H1 (cell line): ENCODE measurements at regions not wholly inside any gene's neighbourhood (a gene's known extent, or its start where the extent isn't known, plus 50 kb on each side); places are given as distances from the start of the nearest gene placed in this dataset.

Experiments
- CTCF ChIA-PET: fragments of 300-600 bp; sonication (Branson Sonifier 250); formaldehyde crosslinking; loops from one replicate; lab custom pipeline; 2021; ENCODE audit not compliant: partially characterized antibody; lab: Charles Lee
- POLR2A ChIA-PET: fragments of 300-600 bp; sonication (Branson Sonifier 250); formaldehyde crosslinking; loops from one replicate; lab custom pipeline; 2021; ENCODE audit warnings: inconsistent platforms; ENCODE audit not compliant: partially characterized antibody; lab: Charles Lee
- DNase-seq, 2 experiments: peaks; one replicate each; pipeline versions ENCODE4 v3.0.0 to v3.0.0-alpha.2; 2010 to 2022; ENCODE audit warnings: low spot score in 2 of 2, low read depth in 1 of 2, mixed read lengths in 1 of 2
- FAIRE-seq: peaks from 2 replicates; lab custom pipeline; 2011; peaks lifted over from hg19 to GRCh38; lab: Jason Lieb, UNC
- H2AFZ ChIP-seq: 2 replicates; pipeline ENCODE4 v1.8.1; 2012; ENCODE audit warnings: low read length, inconsistent platforms
- H2AK5ac ChIP-seq: 2 replicates; pipeline ENCODE4 v1.6.1; 2013; ENCODE audit warnings: low read depth, low read length
- H2BK120ac ChIP-seq: replicated peaks from 2 replicates; pipeline ENCODE3; 2013; ENCODE audit warnings: low read depth, low read length, inconsistent platforms
- H2BK12ac ChIP-seq: 2 replicates; pipeline ENCODE4 v1.6.1; 2013; ENCODE audit warnings: low read depth, low read length
- H2BK15ac ChIP-seq: 2 replicates; pipeline ENCODE4 v1.6.1; 2013; ENCODE audit warnings: low read length
- H2BK20ac ChIP-seq: 2 replicates; pipeline ENCODE4 v1.6.1; 2013; ENCODE audit warnings: low read length
- H2BK5ac ChIP-seq: 2 replicates; pipeline ENCODE4 v1.6.1; 2013; ENCODE audit warnings: low read depth, low read length
- H3K14ac ChIP-seq: 2 replicates; pipeline ENCODE4 v1.6.1; 2013; ENCODE audit warnings: inconsistent platforms; ENCODE audit not compliant: insufficient read length
- H3K18ac ChIP-seq: 2 replicates; pipeline ENCODE4 v1.6.1; 2013; ENCODE audit warnings: low read length; ENCODE audit errors: extremely low read depth
- H3K23ac ChIP-seq: 2 replicates; pipeline ENCODE4 v1.6.1; 2013; ENCODE audit warnings: inconsistent platforms; ENCODE audit not compliant: insufficient read length
- H3K23me2 ChIP-seq: 2 replicates; pipeline ENCODE4 v1.6.1; 2013; ENCODE audit warnings: low read depth, low read length
- H3K27ac ChIP-seq: 2 replicates; pipeline ENCODE4 v1.6.1; 2011; ENCODE audit warnings: low read depth, low read length, inconsistent platforms
- H3K27me3 ChIP-seq, 4 experiments: replicated peaks in 1 of 4; 1 replicate in 1 of 4; 2 replicates in 3 of 4; pipeline versions ENCODE4 v1.6.1 to v1.8.1; 2011 to 2013; ENCODE audit warnings: low read length in 3 of 4, mild to moderate bottlenecking in 3 of 4, inconsistent platforms in 2 of 4, mixed read lengths in 2 of 4, moderate library complexity in 1 of 4; ENCODE audit not compliant: control insufficient read depth in 3 of 4, insufficient read depth in 3 of 4; ENCODE audit errors: extremely low read depth in 1 of 4
- H3K36me3 ChIP-seq, 4 experiments: 2 replicates each; pipeline versions ENCODE4 v1.6.1 to v1.8.1; 2011 to 2013; ENCODE audit warnings: mild to moderate bottlenecking in 4 of 4, low read length in 3 of 4, moderate library complexity in 2 of 4, control low read depth in 1 of 4, inconsistent platforms in 1 of 4; ENCODE audit not compliant: insufficient read depth in 4 of 4, control insufficient read depth in 2 of 4
- H3K4ac ChIP-seq: replicated peaks from 2 replicates; pipeline ENCODE3; 2013; ENCODE audit warnings: low read length, low read depth, mixed read lengths, inconsistent platforms; ENCODE audit not compliant: insufficient read length
- H3K4me1 ChIP-seq, 4 experiments: replicated peaks in 1 of 4; 1 replicate in 1 of 4; 2 replicates in 3 of 4; pipeline versions ENCODE4 v1.6.1 to v1.8.1; 2011 to 2013; ENCODE audit warnings: low read length in 3 of 4, inconsistent platforms in 2 of 4, mixed read lengths in 1 of 4; ENCODE audit not compliant: insufficient read depth in 4 of 4, control insufficient read depth in 3 of 4
- H3K4me2 ChIP-seq, 2 experiments: 2 replicates each; pipeline versions ENCODE4 v1.6.1 to v1.8.1; 2011 to 2013; ENCODE audit warnings: low read depth in 2 of 2, low read length in 2 of 2, control low read depth in 1 of 2, inconsistent platforms in 1 of 2, mild to moderate bottlenecking in 1 of 2; ENCODE audit not compliant: insufficient read depth in 1 of 2
- H3K4me3 ChIP-seq, 4 experiments: fragments of 200-600, 300-600 bp in 1 of 4; sonication (generic), shearing (Covaris generic), sonication (Bioruptor Twin) in 1 of 4; 2 replicates each; pipeline versions ENCODE4 v1.5.1 to v1.8.1; 2011 to 2016; ENCODE audit warnings: low read length in 4 of 4, low read depth in 3 of 4, control low read depth in 2 of 4, inconsistent platforms in 2 of 4, mild to moderate bottlenecking in 2 of 4, mixed read lengths in 1 of 4, moderate library complexity in 1 of 4; ENCODE audit not compliant: insufficient read depth in 2 of 4; ENCODE audit errors: extremely low read depth in 1 of 4
- H3K56ac ChIP-seq: replicated peaks from 2 replicates; pipeline ENCODE3; 2013; ENCODE audit warnings: low read depth, mild to moderate bottlenecking, mixed read lengths, low read length, inconsistent platforms; ENCODE audit not compliant: insufficient read length
- H3K79me1 ChIP-seq: 2 replicates; pipeline ENCODE4 v1.6.1; 2013; ENCODE audit warnings: low read depth, low read length, control low read depth
- H3K79me2 ChIP-seq, 2 experiments: 2 replicates each; pipeline versions ENCODE4 v1.6.1 to v1.8.1; 2012 to 2013; ENCODE audit warnings: low read length in 2 of 2, mild to moderate bottlenecking in 2 of 2, inconsistent platforms in 1 of 2; ENCODE audit not compliant: insufficient read depth in 2 of 2, control insufficient read depth in 1 of 2
- H3K9ac ChIP-seq, 4 experiments: replicated peaks in 1 of 4; 1 replicate in 1 of 4; 2 replicates in 3 of 4; pipeline versions ENCODE4 v1.6.1 to v1.8.1; 2011 to 2013; ENCODE audit warnings: low read depth in 3 of 4, low read length in 3 of 4, control low read depth in 2 of 4, mild to moderate bottlenecking in 2 of 4, moderate library complexity in 2 of 4, inconsistent platforms in 1 of 4; ENCODE audit errors: extremely low read depth in 1 of 4
- H3K9me3 ChIP-seq, 2 experiments: 2 replicates each; pipeline versions ENCODE4 v1.6.1 to v1.8.1; 2012 to 2013; ENCODE audit warnings: mild to moderate bottlenecking in 2 of 2, moderate library complexity in 2 of 2, control low read depth in 1 of 2, inconsistent platforms in 1 of 2, low read depth in 1 of 2, low read length in 1 of 2, mixed read lengths in 1 of 2; ENCODE audit not compliant: insufficient read depth in 2 of 2
- H4K20me1 ChIP-seq, 2 experiments: replicated peaks in 1 of 2; 2 replicates each; pipeline versions ENCODE3 to v1.8.1; 2011 to 2013; ENCODE audit warnings: inconsistent platforms in 2 of 2, low read length in 2 of 2, mild to moderate bottlenecking in 1 of 2; ENCODE audit not compliant: insufficient read depth in 2 of 2, control insufficient read depth in 1 of 2
- H4K5ac ChIP-seq: 2 replicates; pipeline ENCODE4 v1.6.1; 2013; ENCODE audit warnings: low read length, low read depth, mixed read lengths, inconsistent platforms; ENCODE audit not compliant: insufficient read length
- H4K8ac ChIP-seq: 2 replicates; pipeline ENCODE4 v1.8.0; 2013; ENCODE audit warnings: mild to moderate bottlenecking, moderate library complexity, low read length, inconsistent platforms; ENCODE audit not compliant: insufficient read depth; ENCODE audit errors: extremely low read depth
- H4K91ac ChIP-seq: replicated peaks from 2 replicates; pipeline ENCODE3; 2013; ENCODE audit warnings: low read length, mixed read lengths, inconsistent platforms; ENCODE audit not compliant: insufficient read length
- CBX8 ChIP-seq: fragments of 300-800, 300-1000 bp; sonication (generic); IDR thresholded peaks from 2 replicates; pipeline ENCODE4 v1.7.1; 2016; ENCODE audit warnings: low read depth, low read length, borderline replicate concordance
- CTBP2 ChIP-seq: IDR thresholded peaks from 2 replicates; pipeline ENCODE4 v1.7.0; 2011; ENCODE audit warnings: borderline replicate concordance, mild to moderate bottlenecking, moderate library complexity, mixed read lengths, low read length; ENCODE audit not compliant: insufficient read depth, insufficient read length
- FOSL1 ChIP-seq: IDR thresholded peaks from 2 replicates; pipeline ENCODE4 v1.6.1; 2011; ENCODE audit warnings: mild to moderate bottlenecking, low read depth, low read length, moderate library complexity; ENCODE audit not compliant: insufficient read depth
- KDM5A ChIP-seq: fragments of 200-600 bp; IDR thresholded peaks from 2 replicates; pipeline ENCODE4 v1.7.1; 2012; ENCODE audit warnings: mild to moderate bottlenecking, low read length, inconsistent platforms, mixed read lengths
- MAX ChIP-seq: IDR thresholded peaks from 2 replicates; pipeline ENCODE4 v1.6.1; 2012; ENCODE audit warnings: inconsistent platforms
- NANOG ChIP-seq: IDR thresholded peaks from 2 replicates; pipeline ENCODE4 v1.6.1; 2011; ENCODE audit warnings: low read length, low read depth, mild to moderate bottlenecking, inconsistent platforms; ENCODE audit not compliant: insufficient read depth, poor library complexity, severe bottlenecking
- YY1 ChIP-seq: IDR thresholded peaks from 2 replicates; pipeline ENCODE4 v1.6.1; 2011; ENCODE audit warnings: low read depth, mild to moderate bottlenecking, low read length

GRCh38 chr14:38004610-38004879, 203.2 kb upstream of the SSTR1 start:
- Histone ChIP-seq H2BK120ac (no peak overlapping the region), H3K27ac (no peak overlapping the region), H2BK20ac (no peak overlapping the region; the same call in 1 of the 2 replicates), H3K9ac (no peak overlapping the region), H3K79me2 (no peaks in the 10 kb centered on the region), H3K4me2 (no peak overlapping the region), H3K18ac (no peak overlapping the region), H4K5ac (no peak overlapping the region), H2BK15ac (no peak overlapping the region), H3K23ac (no peak overlapping the region), H2BK12ac (no peak overlapping the region), H3K9me3 (no peaks in the 10 kb centered on the region), H3K79me1 (no peaks in the 10 kb centered on the region), H3K27me3 (no peaks in the 10 kb centered on the region), H2AFZ (no peak overlapping the region), H3K36me3 (no peaks in the 10 kb centered on the region), H4K8ac (no peak overlapping the region), H3K56ac (no peak overlapping the region), H3K14ac (no peak overlapping the region), H3K4me3 (no peak overlapping the region), H4K20me1 (no peaks in the 10 kb centered on the region), H3K4ac (no peak overlapping the region), H3K23me2 (peaks cover 2% of the 10 kb centered on the region; the same call in 1 of the 2 replicates), H3K4me1 (peaks cover 2 to 8% (median 2%) of the 10 kb centered on the region in 4 experiments; a peak in 4 of 7 replicates), H4K91ac (no peak overlapping the region), H2AK5ac (no peak overlapping the region), H2BK5ac (no peak overlapping the region)
- TF ChIP-seq CBX8, result no peak
- TF ChIP-seq YY1, result no peak
- TF ChIP-seq NANOG, result peak; percentile 8
- no peak for TF ChIP-seq FOSL1
- TF ChIP-seq MAX, result no peak
- TF ChIP-seq KDM5A, result no peak
- TF ChIP-seq CTBP2, result no peak
- CTCF ChIA-PET, result interaction anchor here (1.2 to 2.0 kb wide), 2 partner anchors 9 to 18 kb away, joined by 5 to 7 read pairs; no protein-coding TSS in a partner anchor
- FAIRE-seq (no peak), DNase-seq (no peak)
- POLR2A ChIA-PET, result interaction anchor here (6.5 kb wide), 1 partner anchor 195 kb away, joined by 50 read pairs; no protein-coding TSS in a partner anchor
